ENCODE measurements at regions not wholly inside any gene's neighbourhood (a gene's known extent, or its start where the extent isn't known, plus 50 kb on each side); places are given as distances from the start of the nearest gene placed in this dataset.

- no peak for TF ChIP-seq CTCF (IDR thresholded peaks at IDR 0.05; ENCODE audit: poor library complexity, severe bottlenecking)
- no peak for TF ChIP-seq TAF1 (IDR thresholded peaks at IDR 0.05; ENCODE audit: low read depth)
- TF ChIP-seq POLR2AphosphoS5 (IDR thresholded peaks at IDR 0.05): no peak
- no peak for TF ChIP-seq EZH2 (IDR thresholded peaks at IDR 0.05; ENCODE audit: borderline replicate concordance, insufficient read depth, low read length, poor library complexity, severe bottlenecking)
- TF ChIP-seq REST (IDR thresholded peaks at IDR 0.05; ENCODE audit: borderline replicate concordance): no peak
These were observed 252.6 kb upstream of the GPR101 start for GRCh38 chrX:137286423-137286822.

Data from neural cell (in vitro differentiated cells).